GM19043 (cell line): ENCODE measurements at regions not wholly inside any gene's neighbourhood (a gene's known extent, or its start where the extent isn't known, plus 50 kb on each side); places are given as distances from the start of the nearest gene placed in this dataset.
A peak's percentile ranks its signal among the peaks of the same experiment; 100 is the strongest.

ENCODE experiments used
- ATAC-seq: cut with Tn5 transposase; IDR thresholded peaks from one replicate; pipeline ENCODE4 v1.9.1; 2021; ENCODE audit warnings: low read depth; ENCODE audit not compliant: unreplicated experiment

GRCh38 chr10:84766923-84767322, 438.5 kb downstream of the CCSER2 start:
- ATAC-seq, result no peak

- no peak for ATAC-seq
Measured at GRCh38 chr10:84768132-84768531, 439.7 kb downstream of the CCSER2 start.

- no peak for ATAC-seq
Measured at GRCh38 chr10:84770824-84771223, 442.4 kb downstream of the CCSER2 start.

GRCh38 chr10:84783386-84783785, 455.0 kb downstream of the CCSER2 start:
- ATAC-seq, result peak; percentile 85

GRCh38 chr10:84783909-84784308, 455.5 kb downstream of the CCSER2 start:
- ATAC-seq, result no peak

- ATAC-seq, result no peak
Measured at GRCh38 chr10:84784749-84785148, 456.4 kb downstream of the CCSER2 start.

GRCh38 chr10:84789026-84789425, 460.6 kb downstream of the CCSER2 start:
- no peak for ATAC-seq

GRCh38 chr10:84798312-84798711, 469.9 kb downstream of the CCSER2 start:
- no peak for ATAC-seq

GRCh38 chr10:84801156-84801555, 472.8 kb downstream of the CCSER2 start:
- no peak for ATAC-seq

GRCh38 chr10:84801916-84802315, 473.5 kb downstream of the CCSER2 start:
- no peak for ATAC-seq

GRCh38 chr10:84805149-84805548, 476.8 kb downstream of the CCSER2 start:
- ATAC-seq, result no peak

- ATAC-seq, result no peak
Measured at GRCh38 chr10:84811113-84811512, 482.7 kb downstream of the CCSER2 start.

- ATAC-seq, result no peak
Measured at GRCh38 chr10:84818961-84819360, 490.6 kb downstream of the CCSER2 start.

GRCh38 chr10:84820120-84820519, 491.7 kb downstream of the CCSER2 start:
- ATAC-seq, result no peak

GRCh38 chr10:84820596-84820995, 492.2 kb downstream of the CCSER2 start:
- ATAC-seq, result no peak

GRCh38 chr10:84822931-84823630, 494.7 kb downstream of the CCSER2 start:
- no peak for ATAC-seq

GRCh38 chr10:84824525-84824924, 496.1 kb downstream of the CCSER2 start:
- no peak for ATAC-seq

- ATAC-seq, result no peak
Measured at GRCh38 chr10:84825330-84825729, 496.9 kb downstream of the CCSER2 start.

- ATAC-seq, result no peak
Measured at GRCh38 chr10:84826704-84827103, 498.3 kb downstream of the CCSER2 start.

GRCh38 chr10:84829131-84829530, 500.7 kb downstream of the CCSER2 start:
- no peak for ATAC-seq

- no peak for ATAC-seq
Measured at GRCh38 chr10:84837041-84837812, 508.8 kb downstream of the CCSER2 start.

GRCh38 chr10:84837877-84838276, 509.5 kb downstream of the CCSER2 start:
- ATAC-seq, result no peak
